ENCODE measurements at regions not wholly inside any gene's neighbourhood (a gene's known extent, or its start where the extent isn't known, plus 50 kb on each side); places are given as distances from the start of the nearest gene placed in this dataset.

DNA sequence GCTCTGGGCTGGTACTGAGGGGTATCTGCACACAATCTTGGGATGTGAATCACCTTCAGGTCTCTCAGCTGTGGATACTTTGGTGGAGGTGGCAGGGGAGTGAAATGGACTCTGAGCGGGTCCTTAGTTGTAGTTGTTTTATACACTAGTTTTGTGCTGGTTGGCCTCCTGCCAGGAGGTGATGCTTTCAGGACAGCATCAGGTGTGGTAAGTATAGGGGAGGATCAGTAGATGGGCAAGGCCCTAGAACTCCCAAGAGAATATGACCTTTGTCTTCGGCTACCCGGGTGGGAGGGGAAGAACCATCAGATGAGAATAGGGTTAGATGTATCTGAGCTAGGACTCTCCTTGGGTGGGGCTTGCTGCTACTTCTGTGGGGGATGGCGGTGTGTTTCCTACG is 2284.3 kb upstream of the PCDH20 start:
- Histone ChIP-seq H3K79me2 (ENCODE audit: insufficient read depth, low read length) (no peaks in the 10 kb centered on the region), H3K36me3 (ENCODE audit: low read length) (no peaks in the 10 kb centered on the region), H3K4me3 (ENCODE audit: insufficient read depth, low read length, poor library complexity, severe bottlenecking) (no peak overlapping the region), H3K27me3 (ENCODE audit: low read length) (no peaks in the 10 kb centered on the region), H3K9me2 (replicated peaks; ENCODE audit: insufficient read depth, low read length) (no peaks in the 10 kb centered on the region), H3K4me2 (ENCODE audit: low read depth, low read length, poor library complexity, severe bottlenecking) (no peak overlapping the region), H3K27ac (ENCODE audit: low read depth, low read length) (no peak overlapping the region), H3F3A (ENCODE audit: insufficient read depth) (no peaks in the 10 kb centered on the region), H3K9ac (ENCODE audit: low read length) (no peak overlapping the region), H3K9me3 (ENCODE audit: insufficient read depth, low read length) (no peaks in the 10 kb centered on the region), H4K20me1 (ENCODE audit: low read depth, low read length) (no peaks in the 10 kb centered on the region), H2AFZ (ENCODE audit: low read depth, low read length, severe bottlenecking) (no peak overlapping the region)
- no peak for TF ChIP-seq CTCF (IDR thresholded peaks at IDR 0.05; ENCODE audit: insufficient read depth, low read length, poor library complexity, severe bottlenecking)
- TF ChIP-seq EZH2phosphoT487 (conservative IDR thresholded peaks at IDR 0.05; ENCODE audit: low read length) = no peak

- Histone ChIP-seq H3F3A (ENCODE audit: insufficient read depth) (no peaks in the 10 kb centered on the region), H3K27ac (ENCODE audit: low read depth, low read length) (no peak overlapping the region), H3K36me3 (ENCODE audit: low read length) (no peaks in the 10 kb centered on the region; the same call in 1 of the 2 replicates), H3K9ac (ENCODE audit: low read length) (no peak overlapping the region), H3K79me2 (ENCODE audit: insufficient read depth, low read length) (no peaks in the 10 kb centered on the region), H2AFZ (ENCODE audit: low read depth, low read length, severe bottlenecking) (no peak overlapping the region), H3K9me2 (replicated peaks; ENCODE audit: insufficient read depth, low read length) (no peaks in the 10 kb centered on the region), H3K4me3 (ENCODE audit: insufficient read depth, low read length, poor library complexity, severe bottlenecking) (no peak overlapping the region), H3K9me3 (ENCODE audit: insufficient read depth, low read length) (no peaks in the 10 kb centered on the region), H4K20me1 (ENCODE audit: low read depth, low read length) (no peaks in the 10 kb centered on the region), H3K4me2 (ENCODE audit: low read depth, low read length, poor library complexity, severe bottlenecking) (no peak overlapping the region), H3K27me3 (ENCODE audit: low read length) (no peaks in the 10 kb centered on the region)
- TF ChIP-seq CTCF (IDR thresholded peaks at IDR 0.05; ENCODE audit: insufficient read depth, low read length, poor library complexity, severe bottlenecking) (no peak), EZH2phosphoT487 (conservative IDR thresholded peaks at IDR 0.05; ENCODE audit: low read length) (no peak)
Observed at GRCh38 chr13:63696055-63696454, 2280.4 kb upstream of the PCDH20 start.

DNA sequence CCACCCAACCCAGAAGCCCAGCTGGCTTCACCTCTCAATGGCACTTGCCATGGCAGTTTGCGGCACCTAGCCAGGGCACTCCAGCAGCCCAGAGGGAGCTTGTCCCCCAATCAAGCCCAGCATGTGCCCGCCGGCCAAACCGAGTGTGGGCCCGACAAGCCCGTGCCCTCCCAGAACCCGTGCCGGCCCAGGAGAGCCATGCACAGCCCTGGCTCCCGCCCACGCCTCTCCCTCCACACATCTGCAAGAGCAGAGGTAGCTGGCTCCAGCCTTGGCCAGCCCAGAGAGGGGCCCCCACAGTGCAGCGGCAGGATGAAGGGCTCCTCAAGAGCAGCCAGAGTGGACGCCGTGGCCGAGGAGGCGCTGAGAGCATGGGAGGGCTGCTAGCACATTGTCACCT is 2278.0 kb upstream of the PCDH20 start:
- Histone ChIP-seq H3K79me2 (ENCODE audit: insufficient read depth, low read length) (no peaks in the 10 kb centered on the region), H3K27me3 (ENCODE audit: low read length) (no peaks in the 10 kb centered on the region), H3K9ac (ENCODE audit: low read length) (no peak overlapping the region), H3K9me3 (ENCODE audit: insufficient read depth, low read length) (no peaks in the 10 kb centered on the region), H3K27ac (ENCODE audit: low read depth, low read length) (no peak overlapping the region), H3K4me3 (ENCODE audit: insufficient read depth, low read length, poor library complexity, severe bottlenecking) (no peak overlapping the region), H3F3A (ENCODE audit: insufficient read depth) (no peaks in the 10 kb centered on the region), H3K9me2 (replicated peaks; ENCODE audit: insufficient read depth, low read length) (no peaks in the 10 kb centered on the region), H3K4me2 (ENCODE audit: low read depth, low read length, poor library complexity, severe bottlenecking) (no peak overlapping the region), H3K36me3 (ENCODE audit: low read length) (no peaks in the 10 kb centered on the region; the same call in 1 of the 2 replicates), H4K20me1 (ENCODE audit: low read depth, low read length) (no peaks in the 10 kb centered on the region), H2AFZ (ENCODE audit: low read depth, low read length, severe bottlenecking) (no peak overlapping the region)
- TF ChIP-seq EZH2phosphoT487 (conservative IDR thresholded peaks at IDR 0.05; ENCODE audit: low read length) = no peak
- no peak for TF ChIP-seq CTCF (IDR thresholded peaks at IDR 0.05; ENCODE audit: insufficient read depth, low read length, poor library complexity, severe bottlenecking)

Data from SU-DHL-6 (cell line).